OCI-LY3 (cell line): ENCODE measurements at regions not wholly inside any gene's neighbourhood (a gene's known extent, or its start where the extent isn't known, plus 50 kb on each side); places are given as distances from the start of the nearest gene placed in this dataset.
"Not testable (repeated sequence)": the region's sequence is repeated elsewhere in the genome, so short reads cannot be mapped to it uniquely, and the experiment has no call there.

Experiments
- H2AFZ ChIP-seq: fragments of 200-600, 300-600 bp; shearing (Covaris generic); 2 replicates; pipeline ENCODE4 v1.6.0; 2014; ENCODE audit warnings: antibody characterized with exemption, low read depth, low read length
- H3K27ac ChIP-seq: fragments of 200-600, 300-600 bp; sonication (generic); 2 replicates; pipeline ENCODE4 v1.5.1; 2014; ENCODE audit warnings: mild to moderate bottlenecking, low read length, moderate library complexity, mixed read lengths
- H3K27me3 ChIP-seq: fragments of 200-600, 300-600 bp; sonication (generic); 2 replicates; pipeline ENCODE4 v1.6.1; 2014; ENCODE audit warnings: low read depth, low read length, mixed read lengths
- H3K36me3 ChIP-seq: fragments of 200-600, 300-600 bp; sonication (generic); replicated peaks from 2 replicates; pipeline ENCODE3; 2014; ENCODE audit warnings: low read depth, low read length, mixed read lengths
- H3K4me1 ChIP-seq: fragments of 300-600, 200-600 bp; sonication (generic); 2 replicates; pipeline ENCODE4 v1.6.1; 2014; ENCODE audit warnings: low read length, mixed read lengths
- H3K4me2 ChIP-seq: fragments of 200-600, 300-600 bp; sonication (generic); 2 replicates; pipeline ENCODE4 v1.6.1; 2014; ENCODE audit warnings: low read length, mixed read lengths
- H3K4me3 ChIP-seq: fragments of 300-600, 200-600 bp; sonication (generic); 2 replicates; pipeline ENCODE4 v1.5.1; 2014; ENCODE audit warnings: antibody characterized with exemption, mild to moderate bottlenecking, low read length, moderate library complexity
- H3K79me2 ChIP-seq: fragments of 300-600, 200-600 bp; shearing (Covaris generic); 2 replicates; pipeline ENCODE4 v1.6.1; 2014; ENCODE audit warnings: mild to moderate bottlenecking, low read length, mixed read lengths
- H3K9ac ChIP-seq: fragments of 300-600, 200-600 bp; shearing (Covaris generic); 2 replicates; pipeline ENCODE4 v1.6.0; 2014; ENCODE audit warnings: mild to moderate bottlenecking, low read length, moderate library complexity
- H3K9me3 ChIP-seq: fragments of 200-600, 300-600 bp; shearing (Covaris generic); 2 replicates; pipeline ENCODE4 v1.6.1; 2014; ENCODE audit warnings: low read length, mixed read lengths; ENCODE audit not compliant: insufficient read depth
- H4K20me1 ChIP-seq: fragments of 200-600, 300-600 bp; sonication (generic); 2 replicates; pipeline ENCODE4 v1.6.1; 2016; ENCODE audit warnings: low read length, mixed read lengths; ENCODE audit not compliant: insufficient read depth
- CTCF ChIP-seq: fragments of 200-600, 300-600 bp; sonication (generic); IDR thresholded peaks from 2 replicates; pipeline ENCODE4 v1.5.1; 2014; ENCODE audit warnings: antibody characterized with exemption, low read length, low read depth
- EZH2phosphoT487 ChIP-seq: fragments of 200-600 bp; shearing (Covaris generic); IDR thresholded peaks from 2 replicates; pipeline ENCODE4 v1.6.1; 2018; ENCODE audit warnings: antibody characterized with exemption, mixed run types, low read depth

- Histone ChIP-seq H3K27me3 (no peaks in the 10 kb centered on the region), H3K9ac (no peak overlapping the region), H2AFZ (no peak overlapping the region), H4K20me1 (no peaks in the 10 kb centered on the region), H3K4me3 (no peak overlapping the region), H3K79me2 (no peaks in the 10 kb centered on the region), H3K4me2 (no peak overlapping the region), H3K9me3 (no peaks in the 10 kb centered on the region), H3K27ac (no peak overlapping the region), H3K36me3 (no peaks in the 10 kb centered on the region), H3K4me1 (no peaks in the 10 kb centered on the region)
- TF ChIP-seq CTCF (no peak), EZH2phosphoT487 (no peak)
Measured at GRCh38 chr17:21595086-21595485, 97.2 kb upstream of the KCNJ18 start.

GRCh38 chr17:21602176-21602575 lies 90.1 kb upstream of the KCNJ18 start:
- H3K4me3 ChIP-seq: no peak overlapping the region
- H3K4me2 ChIP-seq: no peak overlapping the region
- no peak overlapping the region for H2AFZ ChIP-seq
- no peaks in the 10 kb centered on the region for H3K36me3 ChIP-seq
- H3K79me2 ChIP-seq: no peaks in the 10 kb centered on the region
- no peak for TF ChIP-seq EZH2phosphoT487
- TF ChIP-seq CTCF: no peak
- no peaks in the 10 kb centered on the region for H4K20me1 ChIP-seq
- H3K9me3 ChIP-seq: no peaks in the 10 kb centered on the region
- H3K27me3 ChIP-seq: no peaks in the 10 kb centered on the region
- no peaks in the 10 kb centered on the region for H3K4me1 ChIP-seq
- no peak overlapping the region for H3K27ac ChIP-seq
- H3K9ac ChIP-seq: no peak overlapping the region

- not testable (repeated sequence) for H3K4me1 ChIP-seq, H3K4me3 ChIP-seq, H3K27ac ChIP-seq, H3K9ac ChIP-seq, H2AFZ ChIP-seq, H3K4me2 ChIP-seq, H3K36me3 ChIP-seq, H3K9me3 ChIP-seq, H4K20me1 ChIP-seq, H3K27me3 ChIP-seq, H3K79me2 ChIP-seq
Measured at GRCh38 chr17:21603292-21603691, 89.0 kb upstream of the KCNJ18 start.

- not testable (repeated sequence) for H3K4me3 ChIP-seq, H3K79me2 ChIP-seq, H3K36me3 ChIP-seq, H3K9me3 ChIP-seq, H3K27me3 ChIP-seq, H3K4me2 ChIP-seq, H4K20me1 ChIP-seq, H3K9ac ChIP-seq, H3K4me1 ChIP-seq, H2AFZ ChIP-seq, H3K27ac ChIP-seq
Measured at GRCh38 chr17:21611443-21611842, 80.9 kb upstream of the KCNJ18 start.

- H4K20me1 ChIP-seq, H3K4me3 ChIP-seq, H3K27ac ChIP-seq, H2AFZ ChIP-seq, H3K27me3 ChIP-seq, H3K9ac ChIP-seq, H3K4me1 ChIP-seq, H3K9me3 ChIP-seq, H3K79me2 ChIP-seq, H3K4me2 ChIP-seq, H3K36me3 ChIP-seq: not testable (repeated sequence)
Measured at GRCh38 chr17:21612123-21613070, 79.9 kb upstream of the KCNJ18 start.
